GM21723 (cell line): ENCODE measurements at regions not wholly inside any gene's neighbourhood (a gene's known extent, or its start where the extent isn't known, plus 50 kb on each side); places are given as distances from the start of the nearest gene placed in this dataset.

Experiments
- ATAC-seq: cut with Tn5 transposase; IDR thresholded peaks from one replicate; pipeline ENCODE4 v1.9.1; 2021; ENCODE audit warnings: mild to moderate bottlenecking, moderate library complexity; ENCODE audit not compliant: unreplicated experiment

- no peak for ATAC-seq
These were observed 50.3 kb upstream of the RAB3GAP2 start for GRCh38 chr1:220322570-220322969.
